Uterus (tissue), 2 donors: ENCODE measurements at regions not wholly inside any gene's neighbourhood (a gene's known extent, or its start where the extent isn't known, plus 50 kb on each side); places are given as distances from the start of the nearest gene placed in this dataset.

Experiments used
- POLR2A ChIP-seq, 2 donors: fragments of 450-650 bp; IDR thresholded peaks; one replicate each; pipeline ENCODE4 v1.6.1; 2016; ENCODE audit warnings: antibody characterized with exemption in 2 of 2, mild to moderate bottlenecking in 1 of 2, moderate library complexity in 1 of 2
- TF ChIP-seq, protein P1 (sequence below), 4 experiments: fragments of 200-600 bp in 2 of 4; fragments of 450-650 bp in 2 of 4; sonication (generic) in 2 of 4; IDR thresholded peaks; one replicate each; pipeline ENCODE4 v1.5.1; 2016 to 2019; ENCODE audit warnings: antibody characterized with exemption in 4 of 4, mild to moderate bottlenecking in 2 of 4, moderate library complexity in 1 of 4

DNA sequence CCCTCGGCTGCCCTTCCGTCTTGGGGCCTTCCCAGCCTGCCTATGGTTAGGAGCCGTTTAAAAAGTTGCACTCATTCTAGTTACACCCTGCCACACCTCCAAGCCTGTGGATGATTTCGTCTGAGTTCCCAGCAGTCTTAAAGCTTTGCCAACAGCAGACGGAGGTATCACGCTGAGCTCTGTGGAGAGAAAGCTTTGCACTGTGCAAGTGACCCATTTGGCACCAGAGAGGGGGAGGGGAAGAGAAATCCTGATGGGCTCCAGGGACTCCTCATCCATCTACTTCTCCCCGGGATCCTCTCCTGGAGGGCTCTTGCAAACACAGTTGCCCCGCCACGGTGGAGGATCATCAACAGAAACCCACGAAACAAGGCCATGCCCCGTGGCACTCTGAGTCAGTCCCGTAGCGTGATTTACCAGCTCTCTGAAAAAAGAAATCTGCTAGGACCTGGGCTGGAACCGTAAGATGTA lies 98.8 kb upstream of the CITED2 start:
- TF ChIP-seq, protein P1, sequence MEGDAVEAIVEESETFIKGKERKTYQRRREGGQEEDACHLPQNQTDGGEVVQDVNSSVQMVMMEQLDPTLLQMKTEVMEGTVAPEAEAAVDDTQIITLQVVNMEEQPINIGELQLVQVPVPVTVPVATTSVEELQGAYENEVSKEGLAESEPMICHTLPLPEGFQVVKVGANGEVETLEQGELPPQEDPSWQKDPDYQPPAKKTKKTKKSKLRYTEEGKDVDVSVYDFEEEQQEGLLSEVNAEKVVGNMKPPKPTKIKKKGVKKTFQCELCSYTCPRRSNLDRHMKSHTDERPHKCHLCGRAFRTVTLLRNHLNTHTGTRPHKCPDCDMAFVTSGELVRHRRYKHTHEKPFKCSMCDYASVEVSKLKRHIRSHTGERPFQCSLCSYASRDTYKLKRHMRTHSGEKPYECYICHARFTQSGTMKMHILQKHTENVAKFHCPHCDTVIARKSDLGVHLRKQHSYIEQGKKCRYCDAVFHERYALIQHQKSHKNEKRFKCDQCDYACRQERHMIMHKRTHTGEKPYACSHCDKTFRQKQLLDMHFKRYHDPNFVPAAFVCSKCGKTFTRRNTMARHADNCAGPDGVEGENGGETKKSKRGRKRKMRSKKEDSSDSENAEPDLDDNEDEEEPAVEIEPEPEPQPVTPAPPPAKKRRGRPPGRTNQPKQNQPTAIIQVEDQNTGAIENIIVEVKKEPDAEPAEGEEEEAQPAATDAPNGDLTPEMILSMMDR (IDR thresholded peaks at IDR 0.05) = no peak
- no peak for TF ChIP-seq POLR2A (IDR thresholded peaks at IDR 0.05)
